ENCODE measurements at regions not wholly inside any gene's neighbourhood (a gene's known extent, or its start where the extent isn't known, plus 50 kb on each side); places are given as distances from the start of the nearest gene placed in this dataset.

- Histone ChIP-seq H3K9ac (no peak overlapping the region), H3K27me3 (ENCODE audit: control insufficient read depth, insufficient read depth, low read length) (no peaks in the 10 kb centered on the region), H3K27ac (no peak overlapping the region), H2AFZ (no peak overlapping the region), H3K79me2 (no peaks in the 10 kb centered on the region), H3K9me3 (ENCODE audit: control insufficient read depth, low read length) (no peaks in the 10 kb centered on the region), H3K4me1 (no peaks in the 10 kb centered on the region), H3K4me3 (ENCODE audit: low read depth, low read length) (no peak overlapping the region), H3K36me3 (ENCODE audit: control insufficient read depth, insufficient read depth, low read length) (no peaks in the 10 kb centered on the region), H3K4me2 (ENCODE audit: low read length) (no peak overlapping the region)
- no peak for TF ChIP-seq CTCF (IDR thresholded peaks at IDR 0.05)
Measured at GRCh38 chr3:174620855-174621472, 238.2 kb upstream of the NAALADL2 start.

- no peaks in the 10 kb centered on the region for H3K79me2 ChIP-seq
- no peak overlapping the region for H3K4me2 ChIP-seq (ENCODE audit: low read length)
- H3K4me3 ChIP-seq (ENCODE audit: low read depth, low read length), result no peak overlapping the region
- H2AFZ ChIP-seq, result no peak overlapping the region
- TF ChIP-seq CTCF (IDR thresholded peaks at IDR 0.05), result no peak
- no peaks in the 10 kb centered on the region for H3K9me3 ChIP-seq (ENCODE audit: control insufficient read depth, low read length)
- H3K27ac ChIP-seq, result no peak overlapping the region
- no peaks in the 10 kb centered on the region for H3K27me3 ChIP-seq (ENCODE audit: control insufficient read depth, insufficient read depth, low read length)
- no peak overlapping the region for H3K9ac ChIP-seq
- H3K4me1 ChIP-seq, result no peaks in the 10 kb centered on the region
- H3K36me3 ChIP-seq (ENCODE audit: control insufficient read depth, insufficient read depth, low read length), result no peaks in the 10 kb centered on the region
Measured at GRCh38 chr3:174633342-174633741, 225.8 kb upstream of the NAALADL2 start.

GRCh38 chr3:174636451-174636850 is 222.7 kb upstream of the NAALADL2 start:
- H3K9ac ChIP-seq, result no peak overlapping the region
- H3K27ac ChIP-seq, result no peak overlapping the region
- no peaks in the 10 kb centered on the region for H3K4me1 ChIP-seq
- H3K79me2 ChIP-seq, result no peaks in the 10 kb centered on the region
- H3K4me2 ChIP-seq (ENCODE audit: low read length), result no peak overlapping the region
- H3K9me3 ChIP-seq (ENCODE audit: control insufficient read depth, low read length), result no peaks in the 10 kb centered on the region
- no peaks in the 10 kb centered on the region for H3K27me3 ChIP-seq (ENCODE audit: control insufficient read depth, insufficient read depth, low read length)
- no peak for TF ChIP-seq CTCF (IDR thresholded peaks at IDR 0.05)
- H2AFZ ChIP-seq, result no peak overlapping the region
- no peak overlapping the region for H3K4me3 ChIP-seq (ENCODE audit: low read depth, low read length)
- no peaks in the 10 kb centered on the region for H3K36me3 ChIP-seq (ENCODE audit: control insufficient read depth, insufficient read depth, low read length)

- Histone ChIP-seq H3K9me3 (ENCODE audit: control insufficient read depth, low read length) (no peaks in the 10 kb centered on the region), H3K9ac (no peak overlapping the region), H3K27me3 (ENCODE audit: control insufficient read depth, insufficient read depth, low read length) (no peaks in the 10 kb centered on the region), H3K4me2 (ENCODE audit: low read length) (no peak overlapping the region), H3K4me1 (no peaks in the 10 kb centered on the region), H3K4me3 (ENCODE audit: low read depth, low read length) (no peak overlapping the region), H3K27ac (no peak overlapping the region), H3K79me2 (no peaks in the 10 kb centered on the region), H3K36me3 (ENCODE audit: control insufficient read depth, insufficient read depth, low read length) (no peaks in the 10 kb centered on the region), H2AFZ (no peak overlapping the region)
- TF ChIP-seq CTCF (IDR thresholded peaks at IDR 0.05), result no peak
Measured at GRCh38 chr3:174639406-174639805, 219.7 kb upstream of the NAALADL2 start.

GRCh38 chr3:174639970-174640369 is 219.2 kb upstream of the NAALADL2 start:
- Histone ChIP-seq H3K9me3 (ENCODE audit: control insufficient read depth, low read length) (no peaks in the 10 kb centered on the region), H3K27ac (no peak overlapping the region), H3K27me3 (ENCODE audit: control insufficient read depth, insufficient read depth, low read length) (no peaks in the 10 kb centered on the region), H3K79me2 (no peaks in the 10 kb centered on the region), H2AFZ (no peak overlapping the region), H3K4me1 (no peaks in the 10 kb centered on the region), H3K9ac (no peak overlapping the region), H3K4me3 (ENCODE audit: low read depth, low read length) (no peak overlapping the region), H3K4me2 (ENCODE audit: low read length) (no peak overlapping the region), H3K36me3 (ENCODE audit: control insufficient read depth, insufficient read depth, low read length) (no peaks in the 10 kb centered on the region)
- TF ChIP-seq CTCF (IDR thresholded peaks at IDR 0.05), result no peak

Measured in parathyroid adenoma (tissue), 2 donors.